Erythroblast (primary cell): ENCODE measurements at regions not wholly inside any gene's neighbourhood (a gene's known extent, or its start where the extent isn't known, plus 50 kb on each side); places are given as distances from the start of the nearest gene placed in this dataset.
A peak's percentile ranks its signal among the peaks of the same experiment; 100 is the strongest.

Source experiments
- DNase-seq, 2 experiments: peaks; one replicate each; lab custom pipeline; 2025; lab: John Stamatoyannopoulos, UW
- GATA1 ChIP-seq: IDR thresholded peaks from 2 replicates; pipeline ENCODE4 v1.6.1; 2011; ENCODE audit warnings: low read depth, mild to moderate bottlenecking, control low read depth, low read length, moderate library complexity
- POLR2A ChIP-seq: IDR thresholded peaks from 2 replicates; pipeline ENCODE4 v1.6.1; 2011; ENCODE audit warnings: mild to moderate bottlenecking, low read length

DNA sequence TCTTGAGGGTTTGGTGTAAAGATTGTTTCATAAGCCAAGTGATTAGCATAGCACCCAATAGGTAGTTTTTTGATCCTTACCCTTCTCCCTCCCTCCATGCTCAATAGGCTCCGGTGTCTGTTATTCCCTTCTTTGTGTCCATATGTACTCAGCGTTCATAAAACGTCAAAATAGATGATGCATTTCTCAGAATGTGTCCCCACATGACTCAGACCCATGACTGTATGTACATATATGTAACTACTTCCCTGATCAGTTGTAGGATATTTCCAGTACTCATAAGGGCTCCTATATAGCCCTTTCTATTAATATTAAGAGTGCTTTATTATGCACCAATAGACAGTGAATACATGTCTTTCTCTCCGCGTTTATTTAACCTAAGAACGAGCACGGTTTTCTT is 466.9 kb downstream of the KIF20B start:
- TF ChIP-seq POLR2A (no peak), GATA1 (no peak)
- DNase-seq = no peak

DNA sequence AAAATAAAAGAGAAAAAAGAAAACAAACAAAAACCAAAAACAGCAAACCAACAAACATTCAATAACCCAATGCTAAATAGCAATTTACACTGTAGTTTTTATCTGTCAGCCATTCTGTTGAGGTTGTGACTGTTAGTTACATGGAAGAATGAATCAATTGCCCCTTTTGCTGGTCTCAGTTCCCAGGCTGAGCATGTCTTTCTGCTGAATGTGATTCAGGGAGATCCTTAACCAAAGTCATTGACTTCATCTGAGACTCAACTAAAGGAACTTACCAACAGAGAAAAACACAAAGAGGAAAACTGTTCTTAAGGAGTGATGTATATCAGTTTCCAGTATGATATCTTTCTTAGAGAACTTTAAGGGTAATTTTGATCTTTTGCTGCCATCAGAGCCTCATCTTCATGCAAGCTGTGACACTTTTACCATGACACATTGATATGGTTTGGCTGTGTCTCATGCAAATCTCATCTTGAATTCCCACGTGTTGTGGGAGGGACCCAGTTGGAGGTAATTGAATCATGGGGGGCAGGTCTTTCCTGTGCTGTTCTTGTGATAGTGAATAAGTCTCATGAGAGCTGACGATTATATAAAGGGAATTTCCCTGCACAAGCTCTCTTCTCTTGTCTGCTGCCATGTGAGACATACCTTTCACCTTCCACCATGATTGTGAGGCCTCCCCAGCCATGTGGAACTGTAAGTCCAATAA is 469.8 kb downstream of the KIF20B start:
- DNase-seq = no peak
- no peak for TF ChIP-seq GATA1
- no peak for TF ChIP-seq POLR2A

DNA sequence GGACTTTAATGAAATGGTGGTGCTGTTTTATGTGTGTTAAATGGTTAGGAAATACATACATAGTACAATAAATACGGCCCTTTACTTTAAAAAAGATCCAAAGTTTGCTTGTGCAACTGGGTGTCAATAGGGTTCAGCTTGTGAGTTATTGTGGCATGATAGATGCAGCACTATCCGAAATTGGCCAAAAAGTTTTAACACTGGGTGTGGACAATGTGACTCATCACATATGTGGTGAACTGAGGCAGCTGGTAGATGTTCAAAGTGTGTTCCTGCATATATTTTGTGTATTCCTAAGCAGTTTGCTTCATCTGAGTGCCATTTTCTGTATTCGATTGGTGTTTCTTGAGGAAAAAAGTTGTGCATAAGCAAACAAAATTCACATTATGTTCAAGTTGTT is 473.1 kb downstream of the KIF20B start:
- no peak for TF ChIP-seq POLR2A
- no peak for TF ChIP-seq GATA1
- no peak for DNase-seq

DNA sequence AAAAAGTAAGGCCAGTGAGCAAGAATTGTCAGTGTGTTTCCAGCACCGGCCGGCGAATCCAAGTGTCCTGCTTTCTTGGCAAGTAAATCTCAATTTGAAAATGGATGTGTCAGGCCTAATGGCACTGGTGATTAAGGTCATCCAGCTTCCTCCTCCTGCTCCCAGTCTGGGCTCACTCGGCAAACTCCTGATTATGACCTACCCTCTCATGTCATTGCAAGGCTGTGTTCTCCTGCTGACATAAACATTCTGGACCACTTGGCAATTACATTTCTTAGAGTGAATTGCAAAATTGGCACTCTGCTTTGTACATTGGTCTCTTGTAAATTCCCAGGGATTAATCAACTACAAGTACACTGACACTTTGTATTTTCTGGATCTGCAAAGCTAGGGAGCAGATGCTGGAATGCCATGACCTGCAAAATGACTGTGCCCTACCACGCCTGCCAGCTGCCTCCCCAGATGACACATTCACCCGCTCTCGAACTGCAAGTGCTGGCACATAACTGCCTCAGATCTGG is 473.8 kb downstream of the KIF20B start:
- no peak for DNase-seq
- TF ChIP-seq GATA1 = no peak
- TF ChIP-seq POLR2A = no peak

DNA sequence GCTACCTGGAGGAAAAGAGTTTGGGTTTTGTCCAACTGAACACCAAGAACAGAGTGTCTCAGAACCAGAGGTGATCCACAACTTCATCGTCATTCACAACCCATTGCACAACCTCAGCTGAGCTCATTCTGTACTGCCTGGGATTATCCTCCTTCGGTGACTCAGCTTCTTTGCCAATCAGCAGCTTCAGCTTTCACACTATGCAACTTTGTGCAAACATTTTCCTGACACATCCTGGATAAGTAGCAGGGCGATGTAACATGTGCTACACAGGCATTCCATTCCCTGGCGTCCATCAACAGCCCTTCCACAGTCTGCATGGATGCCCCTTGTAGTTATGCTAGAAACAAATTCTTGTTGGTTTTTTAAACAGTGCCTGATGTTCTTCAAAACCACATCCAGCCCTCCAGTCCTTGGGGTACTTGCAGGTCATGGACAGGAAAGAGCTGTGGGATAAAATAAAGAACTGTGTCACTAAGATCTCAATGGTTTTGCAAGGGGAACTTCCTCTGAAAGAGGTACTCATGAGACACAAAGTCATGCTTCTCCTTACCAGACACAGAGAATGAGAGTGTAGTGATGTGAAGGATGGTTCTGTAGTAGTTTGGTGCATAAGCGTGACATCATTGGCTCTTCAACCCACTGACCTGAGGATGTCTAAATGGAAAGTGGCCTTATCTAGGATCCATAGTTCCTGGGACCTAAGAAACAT is 478.5 kb downstream of the KIF20B start:
- TF ChIP-seq POLR2A (no peak), GATA1 (no peak)
- DNase-seq = peak in 1 of 2 experiments; percentile 20

DNA sequence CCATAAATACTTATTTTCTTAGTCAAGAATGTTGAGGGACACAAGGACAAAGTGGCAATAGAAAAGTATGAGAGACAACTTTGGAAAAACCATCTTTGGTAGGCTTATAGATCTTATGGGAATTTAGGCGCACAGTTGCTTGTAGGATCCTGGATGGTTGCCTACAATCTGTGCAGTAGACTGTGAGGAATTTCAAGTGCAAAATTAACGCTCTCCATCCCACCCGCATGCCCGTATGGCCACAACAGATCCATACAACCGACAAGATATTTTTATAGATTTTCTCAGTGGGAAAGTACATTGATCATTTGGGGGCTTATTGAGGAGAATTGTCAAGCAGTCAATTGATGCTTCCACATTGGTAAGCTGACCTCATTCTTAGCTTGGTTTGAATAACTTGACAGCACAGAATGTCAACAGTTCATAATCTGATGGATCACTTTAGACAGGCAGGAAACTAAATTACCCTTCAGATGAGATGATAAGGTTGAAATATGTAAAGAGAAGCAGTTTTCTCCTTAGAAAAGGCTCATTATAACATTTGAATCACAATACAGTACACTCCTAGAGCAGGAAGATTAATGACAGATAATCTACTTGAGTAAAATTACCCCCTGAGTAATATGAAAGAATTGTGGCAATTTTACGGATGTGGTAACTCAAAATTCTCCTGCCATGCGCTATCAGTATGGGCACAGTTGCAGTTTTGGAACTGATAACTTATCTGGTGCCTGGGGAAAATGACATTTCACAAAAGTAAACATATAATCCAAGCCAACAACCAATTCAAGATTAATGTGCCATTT is 479.7 kb downstream of the KIF20B start:
- no peak for DNase-seq

DNA sequence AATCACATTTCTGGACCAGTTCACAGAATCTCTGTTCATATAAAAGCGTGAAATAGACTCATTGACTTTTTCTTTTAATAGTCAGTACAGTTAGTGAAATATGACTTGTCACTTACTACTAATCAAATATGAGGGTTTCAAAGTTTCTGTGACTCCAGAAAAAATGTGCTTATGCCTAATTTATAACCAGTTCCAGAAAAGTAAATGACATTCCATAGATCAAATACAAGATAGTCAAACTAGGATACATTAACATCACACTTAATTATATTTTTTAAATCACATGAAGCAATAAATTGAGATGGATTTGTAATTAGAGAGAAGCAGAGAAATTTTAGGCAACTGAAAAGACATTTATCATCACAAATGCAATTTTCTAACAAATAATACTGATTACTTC is 491.4 kb downstream of the KIF20B start:
- TF ChIP-seq GATA1 = no peak
- no peak for TF ChIP-seq POLR2A
- no peak for DNase-seq

More for the DNA sequence above, 479.7 kb downstream of the KIF20B start:
- no peak for TF ChIP-seq GATA1
- no peak for TF ChIP-seq POLR2A

DNA sequence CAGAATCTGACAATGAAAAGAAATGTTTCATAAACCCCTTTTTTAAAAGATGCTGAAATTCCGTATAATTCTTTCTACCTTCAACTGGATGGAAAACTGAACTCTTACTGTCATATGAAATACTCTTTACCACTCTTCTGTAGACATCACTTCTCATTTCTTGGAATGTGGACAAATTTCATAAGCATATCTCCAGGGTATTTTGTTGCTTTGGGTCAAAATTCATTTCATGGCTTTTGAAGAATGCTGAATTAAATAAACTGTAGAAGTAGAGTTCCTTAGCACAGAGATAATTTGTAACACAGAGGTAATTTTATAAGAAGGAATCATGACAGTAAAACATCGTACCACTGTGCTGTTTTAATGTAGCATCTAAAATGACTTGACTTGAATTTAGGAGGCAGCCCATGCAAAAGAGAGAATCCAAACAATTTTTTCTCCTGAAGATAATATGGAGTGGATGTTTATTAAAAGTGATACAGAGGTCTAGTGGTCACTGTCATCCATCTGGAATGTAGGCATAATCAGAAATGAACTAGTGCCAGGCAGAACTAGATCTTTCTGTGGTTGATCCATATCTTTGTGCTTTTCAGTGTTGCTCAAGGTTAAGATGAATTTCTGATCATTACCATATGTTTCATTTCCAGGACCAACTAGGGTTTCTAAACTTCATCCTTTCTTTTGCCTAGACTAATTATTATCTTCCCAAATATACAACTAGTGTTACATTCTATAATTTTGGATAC is 492.0 kb downstream of the KIF20B start:
- DNase-seq = no peak
- no peak for TF ChIP-seq GATA1
- TF ChIP-seq POLR2A = no peak

DNA sequence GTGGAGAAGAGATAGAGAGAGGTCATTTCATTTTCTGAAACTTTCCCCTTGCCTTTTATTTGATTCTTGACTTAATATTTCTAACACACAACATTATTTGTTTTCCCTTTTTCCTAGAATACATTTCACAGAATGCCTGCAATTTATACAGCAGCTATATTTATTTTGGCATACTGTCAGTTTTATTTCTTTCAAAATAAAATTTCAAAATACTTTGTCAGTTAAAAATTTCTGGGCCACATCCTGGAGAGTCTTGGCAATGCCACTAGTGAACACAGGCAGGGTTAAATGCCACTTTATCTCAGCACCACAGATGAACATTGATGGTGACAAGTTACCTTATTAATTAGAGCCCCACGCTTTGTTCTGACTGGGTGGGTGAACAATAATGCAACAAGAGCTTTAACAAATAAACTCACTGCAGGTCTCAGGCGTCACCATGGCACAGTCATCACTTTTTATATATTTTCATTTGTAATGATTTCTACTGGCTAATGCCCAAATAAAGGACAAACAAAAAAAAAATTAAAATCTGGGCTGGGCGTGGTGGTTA is 494.0 kb downstream of the KIF20B start:
- no peak for DNase-seq
- TF ChIP-seq GATA1 = no peak
- TF ChIP-seq POLR2A = no peak

DNA sequence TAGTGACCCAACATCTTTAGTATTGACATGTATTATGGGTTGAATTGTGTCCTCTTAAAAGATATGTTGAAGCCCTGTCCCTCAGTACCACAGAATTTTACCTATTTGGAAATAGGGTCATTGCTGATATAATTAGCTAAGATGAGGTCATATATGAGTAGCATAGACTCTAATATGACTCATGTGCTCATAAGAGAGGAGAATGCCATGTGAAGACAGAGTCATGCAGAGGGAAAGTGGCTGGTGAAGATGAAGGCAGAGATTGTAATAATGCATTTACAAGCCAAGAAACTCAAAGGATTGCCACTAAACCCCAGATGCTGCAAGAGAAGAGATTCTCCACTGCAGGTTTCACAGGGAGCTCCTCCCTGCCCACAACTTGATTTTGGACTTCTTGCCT is 496.4 kb downstream of the KIF20B start:
- TF ChIP-seq POLR2A (no peak), GATA1 (no peak)
- no peak for DNase-seq

DNA sequence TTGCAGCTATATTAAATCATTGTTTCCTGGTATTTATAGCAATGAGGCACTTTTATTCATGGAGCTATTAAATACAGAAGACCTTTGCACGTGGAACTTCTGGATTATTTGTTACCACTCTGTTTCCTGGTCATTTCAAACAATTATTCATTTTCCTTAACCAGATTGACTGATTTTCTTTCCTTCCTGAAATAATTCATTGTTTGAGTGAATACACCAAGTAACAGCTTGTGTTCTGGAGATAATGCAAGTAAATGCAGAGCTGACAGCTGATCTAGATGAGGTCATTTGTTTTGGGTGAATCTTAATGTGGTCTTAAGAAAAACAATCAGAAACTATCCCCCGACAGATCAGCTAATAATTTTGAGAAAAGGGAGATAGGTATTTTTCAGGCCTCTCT is 497.7 kb downstream of the KIF20B start:
- TF ChIP-seq POLR2A (no peak), GATA1 (no peak)
- DNase-seq = no peak

DNA sequence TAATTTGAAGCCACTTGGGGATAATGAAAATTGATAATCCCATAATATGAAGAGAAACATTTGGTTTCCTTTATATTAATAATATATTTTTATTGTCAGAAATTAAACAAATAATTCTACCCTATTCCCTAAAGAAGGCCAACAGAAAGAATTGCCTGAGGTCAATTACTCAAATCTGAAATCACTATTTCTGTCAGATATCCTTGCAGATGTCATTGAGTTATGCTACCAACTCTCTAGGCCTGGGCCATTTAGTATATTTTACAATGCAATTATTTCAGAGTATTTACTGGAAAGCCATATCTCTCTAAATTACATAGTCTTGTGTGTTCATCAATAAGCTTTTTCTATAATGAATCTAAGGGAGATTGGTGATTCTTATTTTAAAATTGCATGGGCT is 498.1 kb downstream of the KIF20B start:
- TF ChIP-seq GATA1 (no peak), POLR2A (no peak)
- no peak for DNase-seq

DNA sequence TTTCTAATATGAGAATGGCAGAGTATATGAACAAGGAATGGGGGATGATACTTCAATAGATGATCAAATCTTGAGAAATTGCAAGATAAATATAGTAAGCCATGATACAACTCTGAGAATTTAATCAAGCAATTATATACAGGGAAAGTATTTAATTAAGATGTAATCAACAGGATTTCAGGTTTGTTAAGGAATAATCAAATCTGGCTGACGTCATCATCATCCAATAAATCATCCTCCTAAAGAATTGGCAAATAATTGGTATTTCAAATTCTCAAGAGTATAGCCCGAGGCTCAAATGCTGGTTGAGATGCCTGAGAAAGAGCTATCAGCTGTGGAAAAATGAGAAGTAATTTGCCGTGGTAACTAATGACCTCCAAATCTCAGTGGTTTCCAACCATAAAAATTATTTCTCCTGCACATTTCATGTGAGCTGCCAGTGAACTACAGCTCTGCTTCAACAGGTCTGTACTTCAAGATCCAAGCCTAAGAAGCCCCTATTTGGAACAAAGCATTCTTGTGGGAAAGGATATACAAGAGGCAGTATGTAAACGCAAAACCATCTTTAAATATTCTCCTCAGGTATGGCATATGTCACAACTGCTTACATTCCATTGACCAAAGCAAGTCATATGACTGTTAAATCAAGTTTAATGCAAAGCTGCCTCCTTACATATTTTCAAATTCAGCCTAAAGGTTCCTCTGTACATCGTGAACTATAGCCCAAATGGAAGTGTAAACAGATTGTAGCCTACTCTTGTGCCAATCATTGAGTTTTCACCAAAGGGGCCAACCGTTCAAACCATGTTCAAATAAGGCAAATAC is 503.0 kb downstream of the KIF20B start:
- no peak for TF ChIP-seq GATA1
- TF ChIP-seq POLR2A = no peak

More for the DNA sequence above, 503.0 kb downstream of the KIF20B start:
- DNase-seq = no peak
